NCI-H460 (cell line): ENCODE measurements at regions not wholly inside any gene's neighbourhood (a gene's known extent, or its start where the extent isn't known, plus 50 kb on each side); places are given as distances from the start of the nearest gene placed in this dataset.

Experiments used
- DNase-seq: peaks from one replicate; pipeline ENCODE4 v3.0.0-alpha.2; 2016; ENCODE audit warnings: low read depth; ENCODE audit errors: extremely low read depth

DNA sequence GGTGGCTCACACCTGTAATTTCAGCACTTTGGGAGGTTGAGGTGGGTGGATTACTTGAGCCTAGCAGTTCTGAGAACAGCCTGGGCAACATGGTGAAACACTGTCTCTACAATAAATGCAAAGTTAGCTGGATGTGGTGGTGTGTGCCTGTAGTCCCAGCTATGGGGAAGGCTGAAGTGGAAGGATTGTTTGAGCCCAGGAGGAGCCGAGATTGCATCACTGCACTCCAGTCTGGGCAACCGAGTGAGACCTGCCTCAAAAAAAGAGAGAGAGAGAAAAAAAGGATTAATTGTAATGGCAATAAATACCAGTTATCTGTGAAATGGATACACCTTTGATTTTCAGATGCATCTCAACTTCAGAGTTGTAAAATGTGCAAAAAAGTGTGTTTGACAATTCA is 58.8 kb downstream of the SPRY1 start:
- DNase-seq = no peak

DNA sequence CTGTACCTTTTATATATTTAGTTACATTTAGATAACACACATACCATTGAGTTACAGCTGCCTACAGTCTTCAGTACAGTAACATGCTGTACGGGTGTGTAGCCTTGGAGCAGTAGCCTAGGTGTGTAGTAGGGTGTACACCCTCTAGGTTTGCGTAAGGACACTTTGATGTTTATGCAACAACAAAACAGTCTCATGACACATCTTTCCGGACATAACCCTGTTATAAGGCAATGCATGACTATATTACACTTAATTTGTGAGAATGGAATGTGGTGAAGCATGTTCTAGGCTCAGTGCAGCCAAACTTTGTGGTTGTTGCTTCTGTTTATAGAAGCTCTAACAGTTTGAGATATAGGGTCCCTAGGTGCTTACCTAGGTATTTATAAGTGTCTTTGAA is 65.4 kb downstream of the SPRY1 start:
- DNase-seq = no peak

DNA sequence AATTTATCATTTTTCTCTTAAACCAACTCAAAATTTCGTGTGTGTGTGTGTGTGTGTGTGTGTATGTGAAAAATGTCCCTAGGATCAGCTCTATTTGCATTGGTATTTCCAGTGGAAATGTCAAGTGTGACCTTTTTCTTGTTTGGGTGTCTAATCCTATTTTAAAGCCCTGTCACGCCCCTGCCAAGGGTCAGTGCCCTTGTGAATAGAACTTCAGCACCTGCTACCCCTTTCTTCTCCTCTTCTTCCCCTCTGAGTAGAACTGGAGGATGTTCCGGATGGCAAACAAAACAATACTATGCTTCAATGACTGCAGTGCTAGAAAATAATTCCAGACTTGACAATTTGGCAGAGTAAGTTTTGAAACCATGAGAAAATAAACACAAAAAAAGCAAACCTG is 67.3 kb downstream of the SPRY1 start:
- no peak for DNase-seq

DNA sequence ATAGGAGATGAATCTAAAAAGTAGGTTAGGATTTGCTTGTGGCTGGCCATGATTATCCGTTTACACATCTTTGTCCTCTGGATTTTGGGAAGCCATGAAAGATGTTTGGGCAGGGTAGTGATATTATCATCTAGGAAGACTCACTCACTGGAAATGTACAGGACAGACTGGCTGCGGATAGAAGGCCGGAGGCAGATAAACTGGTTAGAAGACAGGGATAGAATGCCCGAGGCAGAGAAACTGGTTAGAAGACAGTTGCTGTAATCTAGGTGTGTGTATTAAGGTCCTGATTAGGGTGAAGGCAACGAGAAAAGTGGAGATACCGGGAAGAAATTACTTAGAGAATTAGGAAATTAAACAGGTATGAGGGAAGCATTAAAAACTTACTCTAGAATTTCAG is 68.8 kb downstream of the SPRY1 start:
- no peak for DNase-seq

DNA sequence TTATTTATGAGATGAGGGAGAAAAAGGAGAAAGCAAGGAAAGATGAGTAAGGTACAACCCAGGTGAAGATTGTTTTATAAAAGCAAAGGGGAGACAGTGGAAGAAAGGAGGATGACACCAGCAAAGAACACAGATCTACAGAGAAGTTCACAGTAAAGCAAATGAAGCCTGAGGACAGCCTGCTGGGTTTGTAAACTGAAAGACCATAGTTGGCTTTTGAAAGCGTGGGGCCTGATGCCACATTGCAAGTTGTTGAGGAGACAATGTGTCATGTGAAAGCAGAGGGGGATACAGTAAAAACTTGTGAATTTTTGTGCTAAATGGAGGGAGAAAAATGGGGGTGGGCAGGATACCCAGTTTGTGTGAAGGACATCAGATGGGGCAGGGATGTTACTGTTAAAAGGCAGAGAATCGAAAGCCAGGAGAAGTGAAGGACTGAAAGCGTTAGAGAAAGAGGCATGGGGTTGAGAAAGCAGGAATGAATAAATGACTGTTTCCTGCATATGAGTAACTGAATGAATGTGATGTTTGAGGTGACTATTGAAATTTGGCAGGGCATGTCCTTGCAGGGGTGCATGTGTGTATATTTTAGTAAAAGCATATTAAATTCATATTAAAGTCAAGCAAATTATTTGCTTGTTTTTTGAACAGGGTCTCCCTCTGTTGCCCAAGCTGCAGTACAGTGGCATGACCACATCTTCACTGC is 69.6 kb downstream of the SPRY1 start:
- DNase-seq = no peak

DNA sequence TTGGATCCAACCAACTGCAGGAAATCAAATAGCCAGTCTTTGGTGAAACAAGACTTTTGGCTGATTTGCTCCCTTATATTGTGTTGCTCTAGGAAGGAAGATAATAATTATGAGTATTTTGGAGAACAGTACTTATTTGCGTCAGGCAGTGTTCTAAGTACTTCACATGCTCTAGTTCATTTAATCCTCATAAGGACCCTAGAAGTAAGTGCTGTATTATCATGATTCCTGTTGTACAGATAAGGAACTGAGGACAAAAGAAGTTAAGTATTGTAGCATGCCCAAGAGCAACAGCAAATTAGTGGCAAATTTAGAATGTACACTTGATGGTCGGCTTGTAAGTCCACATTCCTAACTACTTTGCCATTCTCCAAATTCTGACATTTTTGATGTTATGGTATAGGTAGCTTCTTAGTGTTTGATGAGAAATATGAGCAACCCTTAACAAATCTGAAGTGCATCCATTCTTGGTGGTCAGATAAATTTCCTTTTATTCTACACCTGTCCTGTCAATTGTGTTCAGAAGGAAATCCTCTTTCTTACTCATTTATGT is 72.0 kb downstream of the SPRY1 start:
- DNase-seq = no peak

DNA sequence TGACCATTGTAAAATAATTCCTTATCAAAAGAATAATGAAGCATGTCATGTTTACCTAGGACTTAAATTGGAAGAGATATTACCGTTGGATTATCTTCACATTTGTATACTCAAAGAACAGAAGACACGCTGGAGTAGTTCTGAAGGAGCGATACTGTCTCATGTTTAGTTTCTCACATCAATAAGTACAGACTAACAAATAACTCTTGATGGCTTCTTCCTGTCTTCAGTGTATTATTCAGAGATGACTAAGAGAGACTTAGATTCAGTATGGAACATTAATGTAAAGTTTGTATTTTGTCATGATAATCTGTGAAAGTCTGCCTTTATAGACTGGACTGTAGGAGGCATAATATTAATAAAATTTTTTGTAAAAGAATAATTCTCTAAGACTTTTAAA is 72.7 kb downstream of the SPRY1 start:
- DNase-seq = no peak

DNA sequence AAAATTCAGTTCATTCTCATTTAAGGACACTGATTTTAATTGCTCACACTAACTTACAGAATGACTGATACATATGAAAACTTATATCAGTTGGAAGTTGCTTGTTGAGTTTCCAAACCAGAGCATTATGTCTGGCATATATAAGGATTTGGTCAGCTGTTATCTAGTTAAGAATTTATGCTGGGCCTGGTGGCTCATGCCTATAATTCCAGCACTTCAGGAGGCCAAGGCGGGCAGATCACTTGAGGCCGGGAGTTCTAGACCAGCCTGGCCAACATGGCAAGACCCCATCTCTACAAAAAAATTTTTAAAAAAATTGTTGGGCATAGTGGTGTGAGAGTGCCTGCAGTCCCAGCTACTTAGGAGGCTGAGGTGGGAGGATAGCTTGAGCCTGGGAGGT is 73.1 kb downstream of the SPRY1 start:
- DNase-seq = no peak

DNA sequence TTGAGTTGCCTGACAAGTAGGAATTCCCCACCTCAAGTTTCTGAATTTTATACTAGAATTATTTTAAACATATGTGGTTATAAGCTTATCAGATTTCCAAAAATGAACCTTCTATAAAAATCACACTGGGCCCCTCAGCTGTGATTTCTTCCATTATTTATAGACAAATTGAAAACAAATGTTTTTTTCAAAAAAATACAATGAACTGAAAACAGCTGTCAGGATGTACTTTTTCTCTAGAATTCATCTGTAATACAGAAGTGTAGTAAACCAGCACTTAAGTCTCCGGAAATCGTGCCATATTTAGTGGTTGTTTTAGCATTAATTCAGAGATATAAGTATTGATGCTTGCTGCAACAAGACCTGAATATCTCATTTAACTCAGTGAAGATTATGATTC is 74.0 kb downstream of the SPRY1 start:
- DNase-seq = no peak

DNA sequence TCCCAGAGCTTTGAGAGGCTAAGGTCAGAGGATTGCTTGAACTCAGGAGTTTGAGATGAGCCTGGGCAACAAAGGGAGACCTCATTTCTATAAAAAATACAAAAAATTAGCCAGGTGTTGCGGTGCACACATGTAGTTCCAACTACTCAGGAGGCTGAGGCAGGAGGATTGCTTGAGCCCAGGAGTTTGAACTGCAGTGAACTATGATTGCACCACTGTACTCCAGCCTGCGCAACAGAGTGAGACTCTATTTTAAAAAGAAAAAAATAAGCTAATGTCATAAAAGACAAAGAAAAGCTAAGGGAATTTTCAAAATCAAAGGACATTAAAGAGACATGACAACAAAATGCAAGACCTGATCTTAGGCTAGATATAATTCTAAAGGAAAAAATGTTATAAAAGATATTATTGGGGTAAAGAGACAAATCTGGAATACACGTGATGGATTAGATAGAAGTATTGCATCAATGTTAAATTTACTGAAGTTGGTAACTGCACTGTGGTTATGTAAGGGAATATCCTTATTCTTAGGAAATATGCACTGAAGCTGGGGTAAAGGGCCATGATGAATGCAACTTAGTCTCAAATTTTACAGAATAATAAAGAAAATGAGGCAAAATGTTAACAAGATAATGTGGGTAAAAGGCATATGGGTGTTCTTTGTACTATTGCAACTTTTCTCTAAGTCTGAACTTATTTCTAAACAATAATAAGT is 75.2 kb downstream of the SPRY1 start:
- no peak for DNase-seq

DNA sequence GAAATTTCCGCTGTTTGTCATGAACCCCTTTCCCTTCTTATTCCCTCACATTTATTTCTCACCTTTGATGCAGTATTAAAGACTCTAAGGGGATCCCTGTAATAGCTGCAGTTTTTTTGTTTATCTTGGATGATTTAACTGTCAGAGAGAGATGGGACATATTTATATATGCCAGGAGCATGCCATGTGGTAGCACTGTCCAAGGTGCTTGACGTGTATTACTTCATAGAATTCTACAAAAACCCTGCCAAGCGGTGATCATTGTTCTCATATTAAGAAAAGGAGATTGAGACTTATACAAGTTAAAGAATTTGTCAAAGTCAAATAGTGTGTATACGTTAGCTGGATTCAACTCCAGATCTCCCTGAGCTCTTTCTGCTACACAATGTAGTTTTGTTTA is 78.2 kb downstream of the SPRY1 start:
- no peak for DNase-seq

DNA sequence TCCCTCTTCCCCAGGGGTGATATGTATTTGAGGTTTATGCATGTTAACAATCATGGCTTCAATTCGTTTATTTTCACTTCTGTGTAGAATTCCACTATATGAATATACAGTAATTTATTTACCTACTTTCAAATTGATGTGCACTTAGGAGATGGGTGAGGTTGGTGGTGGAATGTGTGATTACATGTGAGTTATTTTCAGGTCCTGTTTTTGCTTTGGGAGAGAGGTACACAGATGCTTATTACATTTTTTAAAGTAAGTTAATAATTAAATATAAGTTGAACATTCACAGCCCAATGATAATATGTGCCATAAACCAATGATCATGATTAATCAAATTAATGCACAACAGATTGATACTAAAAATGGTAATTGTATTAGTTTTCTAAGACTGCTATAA is 79.5 kb downstream of the SPRY1 start:
- DNase-seq = no peak

DNA sequence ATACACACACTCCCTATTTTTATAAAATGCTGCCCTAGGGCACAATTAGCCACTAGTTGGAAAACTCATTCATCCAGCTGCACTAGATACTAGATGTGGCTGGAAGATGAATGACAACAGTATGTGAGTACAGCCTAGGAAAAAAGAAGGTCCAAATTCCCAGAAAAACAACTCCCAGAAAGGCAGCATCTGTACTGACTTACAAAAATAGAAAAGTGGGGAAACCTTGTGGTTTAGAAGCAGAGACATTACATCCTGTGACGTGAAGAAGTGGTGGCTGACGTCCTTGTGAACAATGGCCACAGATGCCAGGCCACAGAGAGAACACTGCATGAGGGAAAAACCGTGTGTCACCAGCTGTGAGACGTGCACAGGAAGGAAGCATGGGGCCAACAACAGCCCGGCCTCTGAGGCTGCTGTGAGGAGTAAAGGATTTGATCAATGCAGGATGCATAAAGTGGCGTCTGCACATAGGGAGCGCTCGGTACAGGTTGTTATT is 81.2 kb downstream of the SPRY1 start:
- no peak for DNase-seq

DNA sequence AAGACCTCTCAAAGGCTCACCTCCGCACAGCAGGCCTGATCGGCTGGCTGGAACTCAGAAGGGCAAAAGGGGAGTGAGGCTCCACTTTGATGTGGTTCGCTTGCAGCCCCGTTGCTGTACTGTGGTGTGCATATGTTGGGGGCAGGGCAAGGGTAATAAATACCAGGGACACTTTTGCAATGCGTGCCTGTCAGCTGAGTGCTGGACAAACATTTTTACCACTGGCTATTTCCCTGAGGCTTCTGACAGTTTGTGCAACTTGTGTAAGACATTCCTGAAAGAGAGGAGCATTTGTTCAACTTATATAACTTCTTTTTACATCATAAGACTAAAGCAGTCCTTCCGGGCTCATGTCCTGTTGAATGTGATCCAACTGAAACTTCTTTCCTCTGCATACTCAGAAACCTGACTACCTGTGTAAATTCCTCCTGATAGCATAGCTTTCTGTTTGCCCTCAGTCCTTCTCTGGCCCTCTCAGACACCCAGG is 82.3 kb downstream of the SPRY1 start:
- no peak for DNase-seq

DNA sequence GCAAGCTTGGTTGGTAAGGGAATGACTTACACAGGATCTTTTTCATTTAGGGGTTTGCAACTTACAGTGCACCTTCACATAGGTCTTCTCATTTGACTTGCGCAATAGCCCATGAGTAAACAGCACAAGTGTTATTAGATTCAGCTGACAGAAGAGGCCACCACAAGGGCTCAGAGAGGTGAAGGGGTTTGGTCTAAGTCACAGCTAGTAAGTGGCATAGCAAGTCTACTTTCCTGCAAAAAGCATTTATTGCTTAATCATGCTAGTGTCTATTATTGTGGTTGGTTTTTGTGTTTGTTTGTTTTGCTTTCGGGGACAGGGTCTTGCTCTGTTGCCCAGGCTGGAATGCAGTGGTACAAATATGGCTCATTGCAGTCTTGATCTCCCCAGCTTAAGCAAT is 83.3 kb downstream of the SPRY1 start:
- no peak for DNase-seq

DNA sequence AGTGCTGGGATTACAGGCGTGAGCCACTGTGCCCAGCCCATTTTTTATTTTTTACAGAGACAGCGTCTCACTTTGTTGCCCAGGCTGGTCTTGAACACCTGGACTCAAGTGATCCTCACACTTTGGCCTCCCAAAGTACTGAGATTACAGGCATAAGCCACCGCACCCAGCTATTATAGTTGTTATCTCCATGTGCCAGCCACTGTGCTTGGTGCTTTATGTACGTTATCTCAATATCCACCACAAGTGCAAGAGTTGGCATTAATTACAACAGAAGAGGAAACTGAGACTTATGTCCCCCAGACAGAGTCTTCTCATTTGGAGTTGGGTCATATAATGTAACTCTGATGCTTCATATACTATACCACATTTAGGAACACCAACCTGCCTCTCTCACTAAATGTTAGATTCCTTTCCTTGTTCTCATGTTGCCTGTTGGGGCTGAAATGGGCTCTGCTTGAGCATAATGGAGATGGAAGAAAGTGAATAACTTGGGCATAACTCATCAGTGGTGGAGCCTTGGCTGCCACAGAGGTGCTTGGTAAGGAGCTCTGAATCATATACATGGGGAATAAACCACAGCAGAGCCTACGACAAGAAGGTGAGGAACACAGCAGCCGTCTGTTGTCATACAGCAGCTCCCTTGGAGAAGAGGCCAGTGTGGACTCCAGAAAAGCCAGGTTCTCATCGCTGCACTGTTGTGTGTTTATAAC is 84.3 kb downstream of the SPRY1 start:
- DNase-seq = no peak

DNA sequence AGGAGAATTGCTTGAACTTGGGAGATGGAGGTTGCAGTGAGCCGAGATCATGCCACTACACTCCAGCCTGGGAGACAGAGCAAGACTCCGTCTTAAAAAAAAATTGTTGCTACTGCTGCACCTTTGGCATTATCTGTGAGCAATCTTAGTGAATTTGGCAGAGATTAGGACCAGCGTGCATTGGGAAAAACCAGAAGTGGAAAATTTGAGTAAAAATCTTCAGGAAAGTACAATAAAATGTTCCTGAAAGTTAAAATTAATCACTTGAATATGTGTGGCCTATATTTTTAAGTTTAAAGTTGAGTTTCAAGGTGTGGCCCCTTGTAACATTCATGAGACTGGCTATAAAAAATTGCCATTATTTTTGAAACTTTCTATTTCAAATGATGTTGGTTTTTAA is 85.1 kb downstream of the SPRY1 start:
- no peak for DNase-seq

DNA sequence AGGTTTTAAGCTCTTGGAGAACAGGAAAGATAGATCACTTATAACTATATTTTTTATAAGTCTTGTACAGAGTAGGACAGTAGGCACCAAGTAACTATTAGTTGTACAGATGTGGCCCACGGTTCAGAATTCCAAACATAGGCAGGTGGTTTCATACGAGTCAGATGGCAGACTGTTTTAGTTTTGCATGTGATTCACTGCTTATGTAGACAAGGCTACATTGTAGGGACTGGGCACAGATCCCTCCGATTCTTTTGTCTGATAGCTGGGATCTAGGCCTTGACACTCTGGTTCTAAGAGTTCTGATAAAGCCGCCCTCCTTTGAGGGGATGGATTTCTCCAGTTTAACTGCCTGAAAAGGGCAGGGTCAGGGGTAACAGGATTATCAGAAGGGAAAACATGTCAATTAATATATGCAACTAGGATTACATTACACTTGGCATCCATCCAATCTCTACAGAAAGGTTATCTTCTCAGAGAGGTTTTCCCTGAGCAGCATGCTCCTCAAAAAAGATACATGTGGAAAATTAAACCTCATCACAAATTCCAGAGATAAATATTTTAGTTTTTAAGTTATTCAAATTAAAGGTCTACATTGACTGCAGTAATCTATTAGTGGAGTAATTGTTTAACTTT is 87.8 kb downstream of the SPRY1 start:
- no peak for DNase-seq

DNA sequence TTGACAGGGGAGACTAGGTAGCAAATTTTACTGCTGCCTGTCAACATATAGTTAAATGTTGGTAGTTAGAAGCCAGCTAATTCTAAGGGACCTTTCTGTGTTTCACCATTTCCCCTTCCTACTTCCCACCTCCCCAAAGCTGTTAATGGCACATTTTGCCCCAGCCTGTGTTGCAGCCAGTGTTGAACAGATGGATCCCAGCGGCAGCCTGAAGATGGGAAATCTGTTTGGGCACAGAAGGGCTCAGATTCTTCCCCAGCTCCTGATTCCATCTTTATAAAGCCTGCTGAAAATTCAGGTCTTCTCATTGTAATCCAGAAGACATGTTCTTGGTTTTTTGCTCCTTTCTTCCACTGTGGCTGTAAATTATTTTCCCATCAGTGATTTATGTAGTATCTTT is 89.0 kb downstream of the SPRY1 start:
- no peak for DNase-seq

DNA sequence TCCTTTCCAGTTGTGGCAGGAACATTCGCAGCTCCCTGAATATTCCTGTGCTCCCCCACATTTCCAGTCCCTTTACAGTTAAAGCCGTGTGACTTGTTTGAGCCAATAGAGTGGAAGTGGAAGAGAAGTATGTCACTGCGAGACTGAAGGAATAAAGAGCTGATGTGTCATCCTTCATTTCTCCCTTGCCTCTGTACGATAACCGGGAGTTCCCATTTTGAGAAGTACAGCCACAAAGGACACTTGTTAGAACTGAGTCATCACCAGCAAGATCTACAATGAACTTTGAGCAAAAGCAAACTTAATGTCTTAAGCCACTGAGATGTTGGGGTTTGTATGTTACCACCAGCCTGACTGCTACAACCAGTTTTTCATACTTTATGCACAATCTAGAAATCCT is 92.3 kb downstream of the SPRY1 start:
- DNase-seq = no peak

DNA sequence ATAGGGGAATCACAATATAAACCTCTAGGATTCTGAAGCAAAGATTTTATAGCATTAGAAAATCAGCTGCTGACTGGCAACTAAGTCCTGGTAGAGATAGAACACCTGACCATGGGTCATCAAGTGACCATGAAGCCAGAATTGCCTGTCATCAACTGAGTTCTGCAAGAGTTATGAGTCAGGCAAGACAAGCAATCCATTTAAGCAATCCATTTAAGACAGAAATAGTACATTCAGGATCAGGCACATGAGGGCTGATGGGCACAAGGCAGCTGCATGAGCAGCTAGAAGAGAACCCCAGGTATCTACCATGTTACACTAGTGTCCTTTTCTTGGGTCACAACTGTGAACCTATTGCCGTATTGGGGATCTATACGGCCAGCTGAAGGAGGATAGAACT is 98.9 kb downstream of the SPRY1 start:
- no peak for DNase-seq
